HCT116 (cell line): ENCODE measurements at regions not wholly inside any gene's neighbourhood (a gene's known extent, or its start where the extent isn't known, plus 50 kb on each side); places are given as distances from the start of the nearest gene placed in this dataset.

Experiments used
- ATAC-seq: fragments of 200-7000 bp; cut with Tn5 transposase; 2 replicates; pipeline ENCODE4 v1.9.1; 2020; ENCODE audit warnings: mild to moderate bottlenecking, moderate library complexity
- BruUV-seq: library from RNA; stranded (reverse); fragments of 400-500 nt; replicated peaks from 2 replicates; lab custom pipeline; 2021; lab: Mats Ljungman, UMichigan
- CTCF ChIA-PET: fragments of 300-600 bp; sonication (Branson Sonifier 250); formaldehyde crosslinking; loops from one replicate; lab custom pipeline; 2021; ENCODE audit warnings: antibody characterized with exemption; lab: Charles Lee
- POLR2A ChIA-PET: fragments of 300-600, 350-600 bp; sonication (Branson Sonifier 250); formaldehyde crosslinking; loops from one replicate; lab custom pipeline; 2021; ENCODE audit warnings: antibody characterized with exemption; lab: Charles Lee
- RAD21 ChIA-PET, 2 experiments: fragments of 300-600 bp; sonication (Branson Sonifier 250); formaldehyde crosslinking; loops; one replicate each; lab custom pipeline; 2023; ENCODE audit warnings: low total read pairs in 2 of 2; ENCODE audit not compliant: uncharacterized antibody in 2 of 2, unreplicated experiment in 2 of 2, low non-redundant PET in 1 of 2; lab: Charles Lee
- DNase-seq: peaks from one replicate; pipeline ENCODE4 v3.0.0-alpha.2; 2010; ENCODE audit warnings: low read depth, low spot score
- H2AFZ ChIP-seq: fragments of 200-600 bp; shearing (Covaris generic), sonication (generic); 2 replicates; pipeline ENCODE4 v1.6.1; 2017; ENCODE audit warnings: low read depth, mixed run types, mixed read lengths, antibody characterized with exemption, low read length; ENCODE audit not compliant: poor library complexity, severe bottlenecking
- H3K27ac ChIP-seq: 2 replicates; pipeline ENCODE4 v1.5.1; 2012; ENCODE audit warnings: low read depth, low read length
- H3K27me3 ChIP-seq: fragments of 200-600 bp; sonication (generic); 2 replicates; pipeline ENCODE4 v1.6.1; 2016; ENCODE audit warnings: mixed run types, low read length, mixed read lengths; ENCODE audit not compliant: insufficient read depth
- H3K36me3 ChIP-seq, 2 experiments: fragments of 200-500 bp in 1 of 2; fragments of 200-600 bp in 1 of 2; sonication (Bioruptor generic) in 1 of 2; sonication (generic) in 1 of 2; 2 replicates each; pipeline versions ENCODE4 v1.5.1 to v1.6.1; 2014 to 2016; ENCODE audit warnings: low read length in 2 of 2, inconsistent platforms in 1 of 2, mixed read lengths in 1 of 2, mixed run types in 1 of 2; ENCODE audit not compliant: insufficient read depth in 2 of 2, control insufficient read depth in 1 of 2
- H3K4me1 ChIP-seq, 2 experiments: fragments of 200-600 bp in 1 of 2; sonication (generic) in 1 of 2; 2 replicates each; pipeline versions ENCODE4 v1.5.1 to v1.6.1; 2012 to 2017; ENCODE audit warnings: low read length in 2 of 2, inconsistent platforms in 1 of 2, mild to moderate bottlenecking in 1 of 2, mixed read lengths in 1 of 2, mixed run types in 1 of 2, moderate library complexity in 1 of 2; ENCODE audit not compliant: insufficient read depth in 2 of 2, control insufficient read depth in 1 of 2
- H3K4me2 ChIP-seq: fragments of 200-600 bp; sonication (generic); 2 replicates; pipeline ENCODE4 v1.6.1; 2017; ENCODE audit warnings: mixed run types, low read length, mixed read lengths
- H3K4me3 ChIP-seq, 2 experiments: fragments of 200-600 bp in 1 of 2; sonication (generic) in 1 of 2; replicated peaks in 1 of 2; 2 replicates each; pipeline ENCODE4 v1.5.1; 2011 to 2016; ENCODE audit warnings: low read length in 2 of 2, control low read depth in 1 of 2, low read depth in 1 of 2, mild to moderate bottlenecking in 1 of 2, mixed read lengths in 1 of 2, mixed run types in 1 of 2
- H3K79me2 ChIP-seq: fragments of 200-600 bp; sonication (generic); 2 replicates; pipeline ENCODE4 v1.6.1; 2017; ENCODE audit warnings: mild to moderate bottlenecking, mixed run types, low read length, moderate library complexity, mixed read lengths; ENCODE audit not compliant: insufficient read depth
- H3K9ac ChIP-seq: fragments of 200-600 bp; sonication (generic); 2 replicates; pipeline ENCODE4 v1.6.1; 2016; ENCODE audit warnings: low read length, mixed read lengths
- H3K9me2 ChIP-seq: fragments of 200-600 bp; sonication (generic), shearing (Covaris generic); 2 replicates; pipeline ENCODE4 v1.6.1; 2017; ENCODE audit warnings: mixed run types, mild to moderate bottlenecking, moderate library complexity; ENCODE audit not compliant: insufficient read depth
- H3K9me3 ChIP-seq, 2 experiments: fragments of 200-500 bp in 1 of 2; fragments of 200-600 bp in 1 of 2; sonication (Bioruptor generic) in 1 of 2; sonication (generic) in 1 of 2; 2 replicates each; pipeline ENCODE4 v1.6.1; 2014 to 2017; ENCODE audit warnings: low read length in 2 of 2, mixed read lengths in 2 of 2, inconsistent platforms in 1 of 2, low read depth in 1 of 2, mild to moderate bottlenecking in 1 of 2, mixed run types in 1 of 2, moderate library complexity in 1 of 2; ENCODE audit not compliant: control insufficient read depth in 1 of 2, insufficient read depth in 1 of 2
- H4K20me1 ChIP-seq: fragments of 200-600 bp; sonication (generic), shearing (Covaris generic); 2 replicates; pipeline ENCODE4 v1.6.1; 2017; ENCODE audit warnings: mixed run types, mild to moderate bottlenecking, moderate library complexity; ENCODE audit not compliant: insufficient read depth
- CBX3 ChIP-seq: IDR thresholded peaks from 2 replicates; pipeline ENCODE4 v1.6.1; 2012; ENCODE audit warnings: low read depth
- CTCF ChIP-seq, 3 experiments: fragments of 200-600 bp in 1 of 3; sonication (generic) in 1 of 3; IDR thresholded peaks in 2 of 3; conservative IDR thresholded peaks in 1 of 3; 2 replicates each; pipeline ENCODE4 v1.5.1; 2012 to 2017; ENCODE audit warnings: low read depth in 2 of 3, low read length in 2 of 3, antibody characterized with exemption in 1 of 3, borderline replicate concordance in 1 of 3, control low read depth in 1 of 3, mild to moderate bottlenecking in 1 of 3, mixed read lengths in 1 of 3, mixed run types in 1 of 3, moderate library complexity in 1 of 3; ENCODE audit not compliant: insufficient read depth in 1 of 3
- EGR1 ChIP-seq: IDR thresholded peaks from 2 replicates; pipeline ENCODE4 v1.6.1; 2012; ENCODE audit warnings: low read depth
- ELF1 ChIP-seq: IDR thresholded peaks from 2 replicates; pipeline ENCODE4 v1.6.1; 2012; ENCODE audit warnings: low read depth, borderline replicate concordance
- JUND ChIP-seq: IDR thresholded peaks from 2 replicates; pipeline ENCODE4 v1.6.1; 2012
- MAX ChIP-seq: IDR thresholded peaks from 2 replicates; pipeline ENCODE4 v1.6.1; 2012
- POLR2A ChIP-seq: IDR thresholded peaks from 2 replicates; pipeline ENCODE4 v1.7.0; 2011; ENCODE audit warnings: borderline replicate concordance; ENCODE audit not compliant: insufficient read depth, insufficient read length; ENCODE audit errors: extremely low read depth
- RAD21 ChIP-seq: IDR thresholded peaks from 2 replicates; pipeline ENCODE4 v1.6.1; 2012; ENCODE audit warnings: low read depth, mild to moderate bottlenecking
- SIN3A ChIP-seq: IDR thresholded peaks from 2 replicates; pipeline ENCODE4 v1.6.1; 2012; ENCODE audit warnings: low read depth
- SP1 ChIP-seq: IDR thresholded peaks from 2 replicates; pipeline ENCODE4 v1.6.1; 2012; ENCODE audit warnings: low read depth
- TCF7L2 ChIP-seq: IDR thresholded peaks from 2 replicates; pipeline ENCODE4 v1.7.0; 2011; ENCODE audit warnings: borderline replicate concordance, inconsistent platforms; ENCODE audit not compliant: insufficient read depth, insufficient read length; ENCODE audit errors: extremely low read depth
- YY1 ChIP-seq: IDR thresholded peaks from 2 replicates; pipeline ENCODE4 v1.6.1; 2011; ENCODE audit warnings: low read length, low read depth, moderate library complexity, mild to moderate bottlenecking; ENCODE audit not compliant: insufficient replicate concordance; ENCODE audit errors: extremely low read depth
- ZBTB33 ChIP-seq: IDR thresholded peaks from 2 replicates; pipeline ENCODE4 v1.6.1; 2011; ENCODE audit warnings: mild to moderate bottlenecking, low read length, moderate library complexity; ENCODE audit not compliant: insufficient replicate concordance; ENCODE audit errors: extremely low read depth
- ZFX ChIP-seq: fragments of 450-650 bp; IDR thresholded peaks from 2 replicates; pipeline ENCODE4 v1.6.1; 2017
- ZNF274 ChIP-seq: fragments of 200-500 bp; sonication (Bioruptor generic); IDR thresholded peaks from 2 replicates; pipeline ENCODE4 v1.6.1; 2014; ENCODE audit warnings: mild to moderate bottlenecking, low read depth, low read length, inconsistent platforms
- intact Hi-C: fragments of 100-400 bp; cut with micrococcal nuclease; formaldehyde crosslinking; loops from 2 replicates; pipeline ENCODE4 v1.10.0; 2022

GRCh38 chr7:79872176-79872575 lies 262.5 kb upstream of the GNAI1 start:
- ChIA-PET RAD21 (no interaction called here), POLR2A (no interaction called here), CTCF (no interaction called here)
- no peaks in the 10 kb centered on the region for H4K20me1 ChIP-seq
- no peaks in the 10 kb centered on the region for H3K9me3 ChIP-seq
- no peaks in the 10 kb centered on the region for H3K4me1 ChIP-seq
- DNase-seq = no peak
- no peak overlapping the region for H3K27ac ChIP-seq
- BruUV-seq = no TSS peak
- TF ChIP-seq MAX = no peak
- TF ChIP-seq EGR1 = no peak
- no peak for TF ChIP-seq SIN3A
- TF ChIP-seq JUND = no peak
- TF ChIP-seq ZFX = no peak
- intact Hi-C loops = no loop called here
- H3K9me2 ChIP-seq = no peaks in the 10 kb centered on the region
- no peak for ATAC-seq
- H3K4me3 ChIP-seq = no peak overlapping the region
- no peaks in the 10 kb centered on the region for H3K79me2 ChIP-seq
- no peaks in the 10 kb centered on the region for H3K27me3 ChIP-seq
- H2AFZ ChIP-seq = peak overlapping the region; percentile 35
- no peak overlapping the region for H3K4me2 ChIP-seq
- no peak overlapping the region for H3K9ac ChIP-seq
- H3K36me3 ChIP-seq = no peaks in the 10 kb centered on the region

DNA sequence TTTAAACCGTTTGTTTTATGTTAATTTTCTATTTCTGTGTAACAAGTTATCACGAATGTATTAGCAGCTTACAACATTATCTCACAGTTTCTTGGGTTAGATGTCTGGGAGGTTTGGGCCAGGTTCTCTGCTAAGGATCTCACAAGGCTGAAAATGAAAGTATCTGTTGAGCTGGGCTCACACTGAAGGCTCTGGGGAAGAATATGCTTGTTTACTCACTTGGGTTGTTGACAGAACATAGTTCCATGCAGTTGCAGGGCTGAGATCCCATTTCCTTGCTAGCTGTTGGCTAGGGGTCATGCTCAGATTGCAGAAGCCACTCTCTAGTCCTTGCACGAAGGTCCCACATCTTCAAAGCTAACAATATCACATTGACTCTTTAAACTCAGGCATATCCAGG lies 266.6 kb upstream of the GNAI1 start:
- BruUV-seq = no TSS peak
- no peak for DNase-seq
- no peaks in the 10 kb centered on the region for H3K36me3 ChIP-seq
- no peak overlapping the region for H2AFZ ChIP-seq
- no peaks in the 10 kb centered on the region for H3K27me3 ChIP-seq
- no peak overlapping the region for H3K9ac ChIP-seq
- no peak overlapping the region for H3K4me2 ChIP-seq
- RAD21 ChIA-PET = no interaction called here
- H3K9me3 ChIP-seq = no peaks in the 10 kb centered on the region
- H3K27ac ChIP-seq = no peak overlapping the region
- H4K20me1 ChIP-seq = no peaks in the 10 kb centered on the region
- H3K4me1 ChIP-seq = no peaks in the 10 kb centered on the region
- intact Hi-C loops = no loop called here
- H3K9me2 ChIP-seq = no peaks in the 10 kb centered on the region
- POLR2A ChIA-PET = no interaction called here
- H3K79me2 ChIP-seq = no peaks in the 10 kb centered on the region
- H3K4me3 ChIP-seq = no peak overlapping the region
- ATAC-seq = no peak
- CTCF ChIA-PET = no interaction called here
- TF ChIP-seq YY1 = no peak
- TF ChIP-seq SP1 = no peak
- no peak for TF ChIP-seq TCF7L2
- TF ChIP-seq CTCF (IDR thresholded peaks at IDR 0.05 in 2 of 3, conservative IDR thresholded peaks at IDR 0.05 in 1 of 3; ENCODE audit: borderline replicate concordance in 1 of 3, insufficient read depth in 1 of 3, low read depth in 2 of 3, low read length in 2 of 3) = no peak
- TF ChIP-seq JUND = no peak
- no peak for TF ChIP-seq ZNF274
- TF ChIP-seq ZFX = no peak
- TF ChIP-seq CBX3 = no peak
- TF ChIP-seq SIN3A = no peak
- no peak for TF ChIP-seq POLR2A
- TF ChIP-seq ELF1 = no peak
- no peak for TF ChIP-seq ZBTB33
- no peak for TF ChIP-seq RAD21
